ENCODE measurements at regions not wholly inside any gene's neighbourhood (a gene's known extent, or its start where the extent isn't known, plus 50 kb on each side); places are given as distances from the start of the nearest gene placed in this dataset.
A peak's percentile ranks its signal among the peaks of the same experiment; 100 is the strongest.
"Not testable (repeated sequence)": the region's sequence is repeated elsewhere in the genome, so short reads cannot be mapped to it uniquely, and the experiment has no call there.

GRCh38 chr3:5918626-5919025, 731.1 kb downstream of the EDEM1 start:
- H3K27me3 ChIP-seq (ENCODE audit: control insufficient read depth, insufficient read depth, low read length): no peaks in the 10 kb centered on the region
- no peaks in the 10 kb centered on the region for H3K4me1 ChIP-seq (ENCODE audit: control insufficient read depth in 2 of 3, insufficient read depth in 2 of 3, low read depth in 1 of 3, low read length in 3 of 3)
- no peak overlapping the region for H3K4me3 ChIP-seq (ENCODE audit: low read length in 3 of 3)
- H3K27ac ChIP-seq (ENCODE audit: low read depth in 2 of 2, low read length in 2 of 2): no peak overlapping the region
- intact Hi-C loops (cut with DNase I): no loop called here
- no peak for TF ChIP-seq CTCF (IDR thresholded peaks at IDR 0.05; ENCODE audit: borderline replicate concordance, extremely low read depth, insufficient read depth)
- H3K9me3 ChIP-seq (ENCODE audit: control insufficient read depth in 2 of 3, insufficient read depth in 1 of 3, low read length in 3 of 3): no peaks in the 10 kb centered on the region
- no peak overlapping the region for H3K9ac ChIP-seq (ENCODE audit: low read length in 3 of 3)
- H3K36me3 ChIP-seq (ENCODE audit: control insufficient read depth in 2 of 3, insufficient read depth in 3 of 3, low read length in 3 of 3): no peaks in the 10 kb centered on the region
- no peak for FAIRE-seq
- DNase-seq: peak in 2 of 5 donors; percentile 2 to 43

GRCh38 chr3:5929027-5929426, 741.5 kb downstream of the EDEM1 start:
- intact Hi-C loops (cut with DNase I): no loop called here
- no peak overlapping the region for H3K27ac ChIP-seq (ENCODE audit: low read depth in 2 of 2, low read length in 2 of 2)
- no peaks in the 10 kb centered on the region for H3K9me3 ChIP-seq (ENCODE audit: control insufficient read depth in 2 of 3, insufficient read depth in 1 of 3, low read length in 3 of 3)
- no peaks in the 10 kb centered on the region for H3K36me3 ChIP-seq (ENCODE audit: control insufficient read depth in 2 of 3, insufficient read depth in 3 of 3, low read length in 3 of 3)
- H3K9ac ChIP-seq (ENCODE audit: low read length in 3 of 3): no peak overlapping the region
- H3K4me1 ChIP-seq (ENCODE audit: control insufficient read depth in 2 of 3, insufficient read depth in 2 of 3, low read depth in 1 of 3, low read length in 3 of 3): no peaks in the 10 kb centered on the region
- FAIRE-seq (no peak), DNase-seq (no peak)
- H3K4me3 ChIP-seq (ENCODE audit: low read length in 3 of 3): no peak overlapping the region
- no peaks in the 10 kb centered on the region for H3K27me3 ChIP-seq (ENCODE audit: control insufficient read depth, insufficient read depth, low read length)
- no peak for TF ChIP-seq CTCF (IDR thresholded peaks at IDR 0.05; ENCODE audit: borderline replicate concordance, extremely low read depth, insufficient read depth)

GRCh38 chr3:5944061-5944460, 756.6 kb downstream of the EDEM1 start:
- intact Hi-C loops (cut with DNase I); FAIRE-seq; DNase-seq: not testable (repeated sequence)

GRCh38 chr3:5948084-5948483, 760.6 kb downstream of the EDEM1 start:
- Histone ChIP-seq H3K4me3 (ENCODE audit: low read length in 3 of 3) (no peak overlapping the region), H3K27ac (ENCODE audit: low read depth in 2 of 2, low read length in 2 of 2) (no peak overlapping the region), H3K9ac (ENCODE audit: low read length in 3 of 3) (no peak overlapping the region), H3K4me1 (ENCODE audit: control insufficient read depth in 2 of 3, insufficient read depth in 2 of 3, low read depth in 1 of 3, low read length in 3 of 3) (no peaks in the 10 kb centered on the region), H3K27me3 (ENCODE audit: control insufficient read depth, insufficient read depth, low read length) (no peaks in the 10 kb centered on the region), H3K36me3 (ENCODE audit: control insufficient read depth in 2 of 3, insufficient read depth in 3 of 3, low read length in 3 of 3) (no peaks in the 10 kb centered on the region), H3K9me3 (ENCODE audit: control insufficient read depth in 2 of 3, insufficient read depth in 1 of 3, low read length in 3 of 3) (no peaks in the 10 kb centered on the region)
- DNase-seq (no peak), FAIRE-seq (no peak)
- TF ChIP-seq CTCF (IDR thresholded peaks at IDR 0.05; ENCODE audit: borderline replicate concordance, extremely low read depth, insufficient read depth): no peak
- intact Hi-C loops (cut with DNase I): no loop called here

More at GRCh38 chr3:5944061-5944460, 756.6 kb downstream of the EDEM1 start:
- not testable (repeated sequence) for H3K9me3 ChIP-seq (ENCODE audit: control insufficient read depth in 2 of 3, insufficient read depth in 1 of 3, low read length in 3 of 3); H3K27ac ChIP-seq (ENCODE audit: low read depth in 2 of 2, low read length in 2 of 2); H3K9ac ChIP-seq (ENCODE audit: low read length in 3 of 3); H3K27me3 ChIP-seq (ENCODE audit: control insufficient read depth, insufficient read depth, low read length); H3K36me3 ChIP-seq (ENCODE audit: control insufficient read depth in 2 of 3, insufficient read depth in 3 of 3, low read length in 3 of 3); H3K4me3 ChIP-seq (ENCODE audit: low read length in 3 of 3); H3K4me1 ChIP-seq (ENCODE audit: control insufficient read depth in 2 of 3, insufficient read depth in 2 of 3, low read depth in 1 of 3, low read length in 3 of 3)

Measured in kidney (tissue), 13 donors.